ENCODE measurements at regions not wholly inside any gene's neighbourhood (a gene's known extent, or its start where the extent isn't known, plus 50 kb on each side); places are given as distances from the start of the nearest gene placed in this dataset.

DNA sequence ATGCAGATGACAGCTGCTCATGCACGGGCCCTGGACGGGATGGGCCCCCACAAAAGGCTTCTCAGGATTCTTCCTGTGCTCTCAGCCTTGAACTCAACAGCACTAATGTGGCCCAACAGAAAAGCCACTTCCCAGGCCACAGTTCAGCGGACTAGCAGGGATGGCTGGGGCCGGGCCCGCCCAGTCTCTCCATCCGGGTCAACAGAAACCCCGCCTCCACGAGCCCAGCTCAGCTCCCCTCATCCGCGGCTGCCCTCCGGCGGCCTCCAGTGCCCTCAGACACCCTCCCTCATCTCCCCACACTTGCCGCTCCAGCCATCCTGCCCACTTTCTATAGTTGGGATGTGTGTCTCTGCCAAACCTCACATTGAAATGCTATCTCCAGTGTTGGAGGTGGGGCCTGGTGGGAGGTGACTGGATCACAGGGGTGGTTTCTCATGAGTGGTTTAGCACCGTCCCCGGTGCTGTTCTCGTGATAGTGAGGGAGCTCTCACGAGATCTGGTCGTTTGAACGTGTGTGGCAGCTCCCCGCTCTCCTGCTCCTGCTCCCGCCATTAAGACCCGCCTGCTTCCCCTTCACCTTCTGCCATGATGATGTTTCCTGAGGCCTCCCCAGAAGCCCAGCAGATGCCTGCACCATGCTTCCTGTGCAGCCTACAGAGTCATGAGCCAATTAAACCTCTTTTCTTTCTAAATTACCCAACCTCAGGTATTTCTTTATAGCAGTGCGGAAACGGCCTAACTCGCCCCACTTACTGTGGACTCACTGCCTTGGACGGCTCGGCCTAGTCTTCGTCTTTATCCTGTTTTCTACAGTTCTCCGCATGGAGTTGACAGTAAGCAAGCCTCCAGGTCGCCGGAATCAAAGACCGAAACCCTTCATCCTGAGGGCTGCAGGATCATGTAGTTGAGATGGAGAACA is 169.9 kb upstream of the RNF32 start:
- Mint-ChIP-seq H3K4me3 (no peak overlapping the region), H3K27me3 (peaks cover 18% of the 10 kb centered on the region), H3K9me3 (ENCODE audit: insufficient read depth) (no peaks in the 10 kb centered on the region), H3K27ac (no peak overlapping the region), H3K4me1 (no peaks in the 10 kb centered on the region)
- H3K4me2 ChIP-seq (replicated peaks; ENCODE audit: low read depth, low read length, poor library complexity, severe bottlenecking): no peak overlapping the region
- H3K27ac ChIP-seq (ENCODE audit: low read length in 2 of 2): no peak overlapping the region
- no peaks in the 10 kb centered on the region for H3K36me3 ChIP-seq (replicated peaks in 1 of 2; ENCODE audit: control extremely low read depth in 1 of 2, control insufficient read depth in 1 of 2, extremely low read depth in 1 of 2, insufficient read depth in 2 of 2, low read length in 1 of 2)
- H3K4me3 ChIP-seq (ENCODE audit: control extremely low read depth in 1 of 5, extremely low read depth in 1 of 5, insufficient read depth in 1 of 5, low read depth in 2 of 5, low read length in 4 of 5): no peak overlapping the region
- no peaks in the 10 kb centered on the region for H4K20me1 ChIP-seq (ENCODE audit: control insufficient read depth, insufficient read depth, low read length, poor library complexity, severe bottlenecking)
- TF ChIP-seq EZH2 (IDR thresholded peaks at IDR 0.05; ENCODE audit: borderline replicate concordance, insufficient read depth, low read depth, low read length, poor library complexity, severe bottlenecking): no peak
- TF ChIP-seq, protein P1, sequence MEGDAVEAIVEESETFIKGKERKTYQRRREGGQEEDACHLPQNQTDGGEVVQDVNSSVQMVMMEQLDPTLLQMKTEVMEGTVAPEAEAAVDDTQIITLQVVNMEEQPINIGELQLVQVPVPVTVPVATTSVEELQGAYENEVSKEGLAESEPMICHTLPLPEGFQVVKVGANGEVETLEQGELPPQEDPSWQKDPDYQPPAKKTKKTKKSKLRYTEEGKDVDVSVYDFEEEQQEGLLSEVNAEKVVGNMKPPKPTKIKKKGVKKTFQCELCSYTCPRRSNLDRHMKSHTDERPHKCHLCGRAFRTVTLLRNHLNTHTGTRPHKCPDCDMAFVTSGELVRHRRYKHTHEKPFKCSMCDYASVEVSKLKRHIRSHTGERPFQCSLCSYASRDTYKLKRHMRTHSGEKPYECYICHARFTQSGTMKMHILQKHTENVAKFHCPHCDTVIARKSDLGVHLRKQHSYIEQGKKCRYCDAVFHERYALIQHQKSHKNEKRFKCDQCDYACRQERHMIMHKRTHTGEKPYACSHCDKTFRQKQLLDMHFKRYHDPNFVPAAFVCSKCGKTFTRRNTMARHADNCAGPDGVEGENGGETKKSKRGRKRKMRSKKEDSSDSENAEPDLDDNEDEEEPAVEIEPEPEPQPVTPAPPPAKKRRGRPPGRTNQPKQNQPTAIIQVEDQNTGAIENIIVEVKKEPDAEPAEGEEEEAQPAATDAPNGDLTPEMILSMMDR (IDR thresholded peaks at IDR 0.05): no peak
- no peak overlapping the region for H2AFZ ChIP-seq (ENCODE audit: insufficient read depth, low read depth, low read length, poor library complexity, severe bottlenecking)
- 95% methylated on average over 25 of the region's 32 CpGs for whole genome bisulfite sequencing (ENCODE audit: insufficient coverage)
- ATAC-seq (ENCODE audit: low read depth) (no peak), DNase-seq (no peak)
- H3K4me1 ChIP-seq (ENCODE audit: control insufficient read depth in 2 of 2, insufficient read depth in 2 of 2, low read length in 2 of 2): no peaks in the 10 kb centered on the region
- no peaks in the 10 kb centered on the region for H3K9me3 ChIP-seq (ENCODE audit: control extremely low read depth in 1 of 3, control insufficient read depth in 2 of 3, insufficient read depth in 1 of 3, low read length in 2 of 3)
- H3K27me3 ChIP-seq (replicated peaks in 1 of 4; ENCODE audit: control extremely low read depth in 1 of 4, control insufficient read depth in 3 of 4, insufficient read depth in 4 of 4, low read length in 3 of 4): peaks cover 0 to 3% (median 0%) of the 10 kb centered on the region in 4 experiments
- intact Hi-C loops (cut with micrococcal nuclease): loop anchor here (5.0 kb wide), 1 partner anchor 673 kb away; no protein-coding TSS in a partner anchor
- no peaks in the 10 kb centered on the region for H3K79me2 ChIP-seq (ENCODE audit: control insufficient read depth, insufficient read depth, low read length)
- CTCF ChIA-PET: no interaction called here
- no peak overlapping the region for H3K9ac ChIP-seq (ENCODE audit: low read length)
- POLR2A ChIA-PET: no interaction called here

- Mint-ChIP-seq H3K9me3 (ENCODE audit: insufficient read depth) (no peaks in the 10 kb centered on the region), H3K4me1 (no peaks in the 10 kb centered on the region), H3K27me3 (peaks cover 3% of the 10 kb centered on the region), H3K27ac (no peak overlapping the region), H3K4me3 (no peak overlapping the region)
- Histone ChIP-seq H2AFZ (ENCODE audit: insufficient read depth, low read depth, low read length, poor library complexity, severe bottlenecking) (no peak overlapping the region), H3K36me3 (replicated peaks in 1 of 2; ENCODE audit: control extremely low read depth in 1 of 2, control insufficient read depth in 1 of 2, extremely low read depth in 1 of 2, insufficient read depth in 2 of 2, low read length in 1 of 2) (no peaks in the 10 kb centered on the region), H3K9ac (ENCODE audit: low read length) (no peak overlapping the region), H3K79me2 (ENCODE audit: control insufficient read depth, insufficient read depth, low read length) (no peaks in the 10 kb centered on the region), H3K4me2 (replicated peaks; ENCODE audit: low read depth, low read length, poor library complexity, severe bottlenecking) (no peak overlapping the region), H4K20me1 (ENCODE audit: control insufficient read depth, insufficient read depth, low read length, poor library complexity, severe bottlenecking) (no peaks in the 10 kb centered on the region), H3K4me3 (ENCODE audit: control extremely low read depth in 1 of 5, extremely low read depth in 1 of 5, insufficient read depth in 1 of 5, low read depth in 2 of 5, low read length in 4 of 5) (no peak overlapping the region), H3K9me3 (ENCODE audit: control extremely low read depth in 1 of 3, control insufficient read depth in 2 of 3, insufficient read depth in 1 of 3, low read length in 2 of 3) (peaks cover 0 to 6% (median 0%) of the 10 kb centered on the region in 3 donors), H3K4me1 (ENCODE audit: control insufficient read depth in 2 of 2, insufficient read depth in 2 of 2, low read length in 2 of 2) (no peaks in the 10 kb centered on the region), H3K27ac (ENCODE audit: low read length in 2 of 2) (no peak overlapping the region), H3K27me3 (replicated peaks in 1 of 4; ENCODE audit: control extremely low read depth in 1 of 4, control insufficient read depth in 3 of 4, insufficient read depth in 4 of 4, low read length in 3 of 4) (no peaks in the 10 kb centered on the region)
- TF ChIP-seq, protein P1 (IDR thresholded peaks at IDR 0.05): no peak
- TF ChIP-seq EZH2 (IDR thresholded peaks at IDR 0.05; ENCODE audit: borderline replicate concordance, insufficient read depth, low read depth, low read length, poor library complexity, severe bottlenecking): no peak
- ATAC-seq (ENCODE audit: low read depth) (no peak), DNase-seq (no peak)
- 77% methylated on average over 2 of the region's 11 CpGs for whole genome bisulfite sequencing (ENCODE audit: insufficient coverage)
- intact Hi-C loops (cut with micrococcal nuclease): no loop called here
- ChIA-PET CTCF (no interaction called here), POLR2A (no interaction called here)
These were observed 173.5 kb upstream of the RNF32 start for GRCh38 chr7:156466955-156467625.

Data from B cell (primary cell).